ENCODE measurements at regions not wholly inside any gene's neighbourhood (a gene's known extent, or its start where the extent isn't known, plus 50 kb on each side); places are given as distances from the start of the nearest gene placed in this dataset.

GRCh38 chr11:127339376-127339775 lies 338.8 kb upstream of the KIRREL3 start (continued):
- TF ChIP-seq HOXB5 (CRISPR knock-in tag; IDR thresholded peaks at IDR 0.05) = no peak
- TF ChIP-seq SREBF2 (IDR thresholded peaks at IDR 0.05) = no peak

DNA sequence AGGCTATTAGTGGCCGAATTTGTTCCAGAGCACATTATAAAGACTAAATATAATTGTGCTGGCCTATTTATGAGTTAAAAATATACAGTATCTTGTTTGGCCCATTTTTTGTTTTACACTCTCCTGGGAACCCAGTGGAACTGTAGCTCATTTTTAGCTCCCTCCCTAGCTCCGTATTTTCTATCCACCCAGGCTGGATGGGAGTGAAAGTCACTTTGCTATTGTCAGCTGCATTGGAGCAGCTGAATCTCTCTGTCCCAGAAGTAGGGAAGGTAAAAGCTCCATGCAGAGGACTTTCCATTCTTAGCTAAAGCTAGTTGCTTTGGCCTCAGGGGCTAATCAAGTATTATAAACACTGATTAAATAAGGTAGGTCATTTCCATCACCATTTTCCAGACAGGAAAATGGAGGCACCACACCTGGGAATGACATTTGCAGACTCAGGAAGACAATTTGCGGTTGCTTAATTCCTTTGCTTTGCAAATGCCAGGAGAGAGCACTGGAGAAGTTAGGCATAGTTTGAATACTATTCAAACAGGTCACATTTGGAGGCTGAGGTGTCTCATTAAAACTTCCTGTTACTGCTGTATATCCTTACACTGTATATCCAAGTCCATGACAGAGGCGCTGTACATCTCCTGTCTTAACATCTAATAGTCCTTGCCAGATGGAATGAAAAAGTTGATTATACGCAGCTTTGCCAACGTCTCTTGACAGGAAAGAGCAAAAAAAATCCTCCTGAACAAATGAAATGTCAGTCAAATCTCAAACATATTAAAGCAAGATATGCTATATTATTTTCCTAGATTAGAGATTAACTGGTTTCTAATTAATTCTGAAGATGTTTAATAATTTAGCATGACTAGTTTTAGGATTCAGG lies 338.1 kb upstream of the KIRREL3 start:
- DNase-seq (ENCODE audit: low read depth in 1 of 2, low spot score in 1 of 2) (no peak), ATAC-seq (no peak), FAIRE-seq (no peak)
- TF ChIP-seq MAZ (IDR thresholded peaks at IDR 0.05; ENCODE audit: borderline replicate concordance, low read depth, low read length) (no peak), USF2 (IDR thresholded peaks at IDR 0.05) (no peak), CBX8 (IDR thresholded peaks at IDR 0.05) (no peak), FOSB (CRISPR knock-in tag; IDR thresholded peaks at IDR 0.05) (no peak), HEYL (CRISPR knock-in tag; IDR thresholded peaks at IDR 0.05) (no peak)
- H3K4me3 ChIP-seq = no peak overlapping the region
- no peak overlapping the region for H3K4me2 ChIP-seq
- H3K9me3 ChIP-seq = no peaks in the 10 kb centered on the region
- POLR2A ChIA-PET = no interaction called here
- no peaks in the 10 kb centered on the region for H3K4me1 ChIP-seq
- WGBS (ENCODE audit: missing lambda C conversion rate) = 5% methylated on average over 6 of the region's 6 CpGs
- CTCF ChIA-PET = interaction anchor here (1.2 kb wide), 1 partner anchor 8 kb away, joined by 3 read pairs; no protein-coding TSS in a partner anchor
- no peak overlapping the region for H3K27ac ChIP-seq

DNA sequence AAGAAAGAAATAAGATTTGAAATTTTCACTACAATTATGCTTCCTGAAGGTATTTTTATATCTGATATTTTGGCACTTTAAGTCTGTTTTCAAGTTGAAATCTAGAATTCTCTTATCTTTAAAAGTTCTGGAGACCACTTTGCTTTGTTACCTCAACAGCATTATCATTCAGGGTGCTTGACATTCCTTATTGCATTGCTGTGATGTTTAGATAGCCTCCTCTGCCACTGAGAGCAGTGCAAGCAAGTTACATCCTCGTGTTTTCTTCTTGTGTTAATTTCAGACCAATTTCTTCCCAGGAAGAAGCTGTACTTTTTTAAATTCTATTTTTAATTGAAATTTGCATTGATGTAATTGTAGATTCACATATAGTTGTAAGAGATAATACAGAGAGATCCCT lies 333.9 kb upstream of the KIRREL3 start:
- TF ChIP-seq HEYL (CRISPR knock-in tag; IDR thresholded peaks at IDR 0.05) (no peak), EP300 (IDR thresholded peaks at IDR 0.05) (no peak), CTCF (IDR thresholded peaks at IDR 0.05) (no peak), HOXA7 (CRISPR knock-in tag; IDR thresholded peaks at IDR 0.05) (no peak), NPAS2 (CRISPR knock-in tag; IDR thresholded peaks at IDR 0.05; ENCODE audit: borderline replicate concordance) (no peak), MAX (IDR thresholded peaks at IDR 0.05) (no peak), EHMT2 (IDR thresholded peaks at IDR 0.05; ENCODE audit: low read depth) (no peak)
- TF ChIP-seq, protein P1, sequence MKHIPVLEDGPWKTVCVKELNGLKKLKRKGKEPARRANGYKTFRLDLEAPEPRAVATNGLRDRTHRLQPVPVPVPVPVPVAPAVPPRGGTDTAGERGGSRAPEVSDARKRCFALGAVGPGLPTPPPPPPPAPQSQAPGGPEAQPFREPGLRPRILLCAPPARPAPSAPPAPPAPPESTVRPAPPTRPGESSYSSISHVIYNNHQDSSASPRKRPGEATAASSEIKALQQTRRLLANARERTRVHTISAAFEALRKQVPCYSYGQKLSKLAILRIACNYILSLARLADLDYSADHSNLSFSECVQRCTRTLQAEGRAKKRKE (CRISPR knock-in tag; IDR thresholded peaks at IDR 0.05; ENCODE audit: low read depth) = no peak
- Histone ChIP-seq H3K4me1 (no peaks in the 10 kb centered on the region), H3K4me3 (no peak overlapping the region), H3K27ac (no peak overlapping the region), H3K9me3 (no peaks in the 10 kb centered on the region), H3K4me2 (no peak overlapping the region)
- ChIA-PET CTCF (interaction anchor here (0.7 kb wide), 1 partner anchor 14 kb away, joined by 3 read pairs; no protein-coding TSS in a partner anchor), POLR2A (no interaction called here)
- WGBS (ENCODE audit: missing lambda C conversion rate) = 5% methylated on average over 1 of the region's 1 CpG
- no peak for FAIRE-seq
- DNase-seq (ENCODE audit: low read depth in 1 of 2, low spot score in 1 of 2) = no peak
- no peak for ATAC-seq

- WGBS (ENCODE audit: missing lambda C conversion rate) = 0% methylated on average over 2 of the region's 2 CpGs
- ATAC-seq (no peak), FAIRE-seq (no peak), DNase-seq (ENCODE audit: low read depth in 1 of 2, low spot score in 1 of 2) (no peak)
- ChIA-PET POLR2A (no interaction called here), CTCF (no interaction called here)
- no peak overlapping the region for H3K27ac ChIP-seq
- no peaks in the 10 kb centered on the region for H3K4me1 ChIP-seq
- H3K9me3 ChIP-seq = no peaks in the 10 kb centered on the region
- H3K4me3 ChIP-seq = no peak overlapping the region
- H3K4me2 ChIP-seq = no peak overlapping the region
- TF ChIP-seq NR3C1 (IDR thresholded peaks at IDR 0.05) = no peak
- TF ChIP-seq CBX2 (IDR thresholded peaks at IDR 0.05; ENCODE audit: borderline replicate concordance, low read depth) = no peak
- TF ChIP-seq FOSL2 (IDR thresholded peaks at IDR 0.05) = no peak
- TF ChIP-seq FOSL2 (CRISPR knock-in tag; IDR thresholded peaks at IDR 0.05) = no peak
- TF ChIP-seq TP53 (CRISPR knock-in tag; IDR thresholded peaks at IDR 0.05) = no peak
- TF ChIP-seq MAFK (IDR thresholded peaks at IDR 0.05; ENCODE audit: partially characterized antibody) = no peak
- no peak for TF ChIP-seq JUN (IDR thresholded peaks at IDR 0.05)
- no peak for TF ChIP-seq CHD2 (IDR thresholded peaks at IDR 0.05; ENCODE audit: low read length, partially characterized antibody)
- TF ChIP-seq SREBF2 (IDR thresholded peaks at IDR 0.05) = no peak
- TF ChIP-seq, protein P2, sequence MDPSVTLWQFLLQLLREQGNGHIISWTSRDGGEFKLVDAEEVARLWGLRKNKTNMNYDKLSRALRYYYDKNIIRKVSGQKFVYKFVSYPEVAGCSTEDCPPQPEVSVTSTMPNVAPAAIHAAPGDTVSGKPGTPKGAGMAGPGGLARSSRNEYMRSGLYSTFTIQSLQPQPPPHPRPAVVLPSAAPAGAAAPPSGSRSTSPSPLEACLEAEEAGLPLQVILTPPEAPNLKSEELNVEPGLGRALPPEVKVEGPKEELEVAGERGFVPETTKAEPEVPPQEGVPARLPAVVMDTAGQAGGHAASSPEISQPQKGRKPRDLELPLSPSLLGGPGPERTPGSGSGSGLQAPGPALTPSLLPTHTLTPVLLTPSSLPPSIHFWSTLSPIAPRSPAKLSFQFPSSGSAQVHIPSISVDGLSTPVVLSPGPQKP (IDR thresholded peaks at IDR 0.05; ENCODE audit: low read depth, low read length) = no peak
- TF ChIP-seq HOXA7 (CRISPR knock-in tag; IDR thresholded peaks at IDR 0.05) = no peak
- TF ChIP-seq FOSB (CRISPR knock-in tag; IDR thresholded peaks at IDR 0.05) = no peak
- TF ChIP-seq HEYL (CRISPR knock-in tag; IDR thresholded peaks at IDR 0.05) = no peak
- TF ChIP-seq ZSCAN20 (CRISPR knock-in tag; IDR thresholded peaks at IDR 0.05) = no peak
- no peak for TF ChIP-seq EHMT2 (IDR thresholded peaks at IDR 0.05; ENCODE audit: low read depth)
- TF ChIP-seq, protein P1 (CRISPR knock-in tag; IDR thresholded peaks at IDR 0.05; ENCODE audit: low read depth) = no peak
- TF ChIP-seq FOXS1 (CRISPR knock-in tag; IDR thresholded peaks at IDR 0.05) = no peak
These were observed 332.3 kb upstream of the KIRREL3 start for GRCh38 chr11:127332896-127333295.
